Natural killer cell (primary cell): ENCODE measurements at regions not wholly inside any gene's neighbourhood (a gene's known extent, or its start where the extent isn't known, plus 50 kb on each side); places are given as distances from the start of the nearest gene placed in this dataset.

Experiments used
- ATAC-seq, 3 donors: fragments of 150-1000 bp in 2 of 3; fragments of 200-7000 bp in 1 of 3; cut with Tn5 transposase; 1 replicate in 1 of 3; 2 replicates in 2 of 3; pipeline ENCODE4 v1.10.0; 2021; ENCODE audit warnings: mild to moderate bottlenecking in 2 of 3, moderate library complexity in 2 of 3
- DNase-seq, 2 donors: peaks; one replicate each; pipeline versions ENCODE4 v3.0.0 to v3.0.0-alpha.2; 2013 to 2021; ENCODE audit warnings: mixed read lengths in 1 of 2
- H3K27ac ChIP-seq: one replicate; pipeline ENCODE4 v1.5.1; 2013; ENCODE audit warnings: mild to moderate bottlenecking, low read length
- H3K27me3 ChIP-seq: one replicate; pipeline ENCODE4 v1.6.1; 2013; ENCODE audit warnings: low read length; ENCODE audit not compliant: control insufficient read depth, insufficient read depth
- H3K36me3 ChIP-seq: one replicate; pipeline ENCODE4 v1.6.1; 2013; ENCODE audit warnings: low read length; ENCODE audit not compliant: control insufficient read depth, insufficient read depth
- H3K4me1 ChIP-seq: one replicate; pipeline ENCODE4 v1.6.1; 2013; ENCODE audit warnings: low read length; ENCODE audit not compliant: control insufficient read depth, insufficient read depth
- H3K4me3 ChIP-seq: one replicate; pipeline ENCODE4 v1.5.1; 2013; ENCODE audit warnings: low read length
- H3K9me3 ChIP-seq: one replicate; pipeline ENCODE4 v1.6.1; 2013; ENCODE audit warnings: low read length; ENCODE audit not compliant: control insufficient read depth, insufficient read depth
- H3K27ac Mint-ChIP-seq, 2 donors: one replicate each; pipeline ENCODE4 v1.8.0; 2022; ENCODE audit warnings: mild to moderate bottlenecking in 2 of 2, mixed read lengths in 2 of 2, moderate library complexity in 1 of 2
- H3K27me3 Mint-ChIP-seq, 2 donors: one replicate each; pipeline ENCODE4 v1.8.0; 2022; ENCODE audit warnings: low read depth in 2 of 2, mixed read lengths in 2 of 2
- H3K36me3 Mint-ChIP-seq: one replicate; pipeline ENCODE4 v1.8.0; 2022; ENCODE audit warnings: mixed read lengths
- H3K4me1 Mint-ChIP-seq, 2 donors: one replicate each; pipeline ENCODE4 v1.8.0; 2022; ENCODE audit warnings: mixed read lengths in 2 of 2
- H3K4me3 Mint-ChIP-seq: one replicate; pipeline ENCODE4 v1.8.0; 2022; ENCODE audit warnings: mild to moderate bottlenecking, moderate library complexity, mixed read lengths
- H3K9me3 Mint-ChIP-seq, 2 donors: one replicate each; pipeline ENCODE4 v1.8.0; 2022; ENCODE audit warnings: mixed read lengths in 2 of 2
- WGBS: methylation state at CpG from one replicate; pipeline ENCODE4 v1.1.7; 2013; ENCODE audit warnings: missing lambda C conversion rate; ENCODE audit not compliant: insufficient coverage; 5-methylcytosine and 5-hydroxymethylcytosine counted together
- intact Hi-C: fragments of 100-400 bp; cut with micrococcal nuclease; formaldehyde crosslinking; loops from one replicate; pipeline ENCODE4 v1.14.2; 2022
- TF ChIP-seq, protein P1 (sequence below): fragments of 200-600 bp; IDR thresholded peaks from one replicate; pipeline ENCODE4 v1.8.0; 2022; ENCODE audit warnings: antibody characterized with exemption

DNA sequence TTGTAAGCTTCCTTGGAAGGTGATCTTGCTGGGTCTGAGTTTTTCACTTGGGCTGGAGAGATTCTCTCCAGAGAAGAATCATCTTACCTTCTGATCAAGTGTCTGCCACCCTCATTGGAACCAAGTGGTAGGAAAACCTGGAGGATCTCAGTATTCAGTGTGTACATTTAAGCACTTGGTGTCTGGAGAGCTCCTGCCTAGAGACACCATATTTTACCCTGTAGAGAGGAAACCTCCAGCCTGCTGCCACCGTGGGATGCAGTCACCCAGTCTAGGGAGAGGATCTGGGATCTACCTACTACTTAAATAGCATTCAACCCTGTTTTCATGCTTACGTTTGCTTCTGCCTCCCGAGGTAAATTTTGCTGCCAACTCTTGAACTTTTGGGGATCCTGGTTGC is 274.3 kb downstream of the SV2B start:
- Histone ChIP-seq H3K27me3 (no peaks in the 10 kb centered on the region), H3K27ac (no peak overlapping the region), H3K4me1 (peaks cover 15% of the 10 kb centered on the region), H3K4me3 (no peak overlapping the region), H3K9me3 (no peaks in the 10 kb centered on the region), H3K36me3 (no peaks in the 10 kb centered on the region)
- peaks cover 10% of the 10 kb centered on the region for H3K36me3 Mint-ChIP-seq
- no peak overlapping the region for H3K27ac Mint-ChIP-seq
- peaks cover 29 to 44% of the 10 kb centered on the region in 2 donors for H3K27me3 Mint-ChIP-seq
- ATAC-seq (no peak), DNase-seq (no peak)
- intact Hi-C loops = no loop called here
- no peak overlapping the region for H3K4me3 Mint-ChIP-seq
- H3K9me3 Mint-ChIP-seq = peaks cover 0 to 3% of the 10 kb centered on the region in 2 donors
- TF ChIP-seq, protein P1, sequence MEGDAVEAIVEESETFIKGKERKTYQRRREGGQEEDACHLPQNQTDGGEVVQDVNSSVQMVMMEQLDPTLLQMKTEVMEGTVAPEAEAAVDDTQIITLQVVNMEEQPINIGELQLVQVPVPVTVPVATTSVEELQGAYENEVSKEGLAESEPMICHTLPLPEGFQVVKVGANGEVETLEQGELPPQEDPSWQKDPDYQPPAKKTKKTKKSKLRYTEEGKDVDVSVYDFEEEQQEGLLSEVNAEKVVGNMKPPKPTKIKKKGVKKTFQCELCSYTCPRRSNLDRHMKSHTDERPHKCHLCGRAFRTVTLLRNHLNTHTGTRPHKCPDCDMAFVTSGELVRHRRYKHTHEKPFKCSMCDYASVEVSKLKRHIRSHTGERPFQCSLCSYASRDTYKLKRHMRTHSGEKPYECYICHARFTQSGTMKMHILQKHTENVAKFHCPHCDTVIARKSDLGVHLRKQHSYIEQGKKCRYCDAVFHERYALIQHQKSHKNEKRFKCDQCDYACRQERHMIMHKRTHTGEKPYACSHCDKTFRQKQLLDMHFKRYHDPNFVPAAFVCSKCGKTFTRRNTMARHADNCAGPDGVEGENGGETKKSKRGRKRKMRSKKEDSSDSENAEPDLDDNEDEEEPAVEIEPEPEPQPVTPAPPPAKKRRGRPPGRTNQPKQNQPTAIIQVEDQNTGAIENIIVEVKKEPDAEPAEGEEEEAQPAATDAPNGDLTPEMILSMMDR = no peak
- whole genome bisulfite sequencing = 88% methylated on average over 3 of the region's 3 CpGs
- H3K4me1 Mint-ChIP-seq = peaks cover 18 to 26% of the 10 kb centered on the region in 2 donors

DNA sequence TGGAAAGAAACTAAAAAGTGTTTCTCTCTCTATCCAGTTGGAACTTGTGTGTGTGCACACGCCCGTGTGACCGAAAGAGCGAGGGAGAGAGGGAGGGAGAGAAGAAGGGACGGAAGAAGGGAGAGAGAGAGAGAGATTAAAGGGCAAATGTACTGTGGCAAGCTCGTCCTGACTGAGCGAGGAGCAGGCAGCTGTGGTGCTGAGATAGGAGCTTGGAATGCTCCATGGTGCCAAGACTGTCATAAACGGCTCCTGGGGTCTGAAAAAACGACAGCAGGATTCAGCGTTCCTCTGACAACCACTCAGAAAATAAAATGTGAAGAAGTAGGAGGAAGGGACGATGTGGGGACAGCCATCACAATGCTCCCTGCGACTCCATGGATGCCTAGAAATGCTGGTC is 276.0 kb downstream of the SV2B start:
- WGBS = 89% methylated on average over 12 of the region's 12 CpGs
- peaks cover 2 to 8% of the 10 kb centered on the region in 2 donors for H3K9me3 Mint-ChIP-seq
- H3K4me3 ChIP-seq = no peak overlapping the region
- H3K27ac ChIP-seq = no peak overlapping the region
- ATAC-seq = no peak
- TF ChIP-seq, protein P1 = no peak
- H3K4me1 ChIP-seq = no peaks in the 10 kb centered on the region
- no peak for DNase-seq
- intact Hi-C loops = no loop called here
- H3K4me1 Mint-ChIP-seq = peaks cover 3 to 12% of the 10 kb centered on the region in 2 donors
- H3K36me3 ChIP-seq = no peaks in the 10 kb centered on the region
- no peaks in the 10 kb centered on the region for H3K27me3 ChIP-seq
- H3K4me3 Mint-ChIP-seq = no peak overlapping the region
- peaks cover 10% of the 10 kb centered on the region for H3K36me3 Mint-ChIP-seq
- no peak overlapping the region for H3K27ac Mint-ChIP-seq
- H3K27me3 Mint-ChIP-seq = peaks cover 40 to 55% of the 10 kb centered on the region in 2 donors
- H3K9me3 ChIP-seq = no peaks in the 10 kb centered on the region

DNA sequence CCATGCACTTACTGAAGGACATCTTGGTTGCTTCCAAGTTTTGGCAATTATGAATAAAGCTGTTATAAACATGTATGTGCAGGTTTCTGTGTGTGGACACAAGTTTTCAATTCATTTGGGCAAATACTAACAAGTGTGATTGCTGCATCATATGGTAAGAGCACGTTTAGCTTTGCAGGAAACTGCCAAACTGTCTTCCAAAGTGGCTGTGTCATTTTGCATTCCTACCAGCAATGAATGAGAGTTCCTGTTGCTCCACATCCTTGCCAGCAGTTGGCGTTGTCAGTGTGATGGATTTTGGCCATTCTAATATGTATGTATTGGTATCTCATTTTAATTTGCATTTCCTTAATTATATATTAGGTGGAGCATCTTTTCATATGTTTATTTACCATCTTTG is 280.1 kb downstream of the SV2B start:
- H3K36me3 Mint-ChIP-seq = no peaks in the 10 kb centered on the region
- H3K27me3 Mint-ChIP-seq = peaks cover 32 to 36% of the 10 kb centered on the region in 2 donors
- H3K9me3 Mint-ChIP-seq = peaks cover 0 to 10% of the 10 kb centered on the region in 2 donors
- Histone ChIP-seq H3K9me3 (no peaks in the 10 kb centered on the region), H3K27ac (no peak overlapping the region), H3K4me3 (no peak overlapping the region), H3K36me3 (no peaks in the 10 kb centered on the region), H3K4me1 (no peaks in the 10 kb centered on the region), H3K27me3 (no peaks in the 10 kb centered on the region)
- intact Hi-C loops = no loop called here
- ATAC-seq = no peak
- H3K4me1 Mint-ChIP-seq = no peaks in the 10 kb centered on the region
- 78% methylated on average over 2 of the region's 2 CpGs for WGBS
- H3K4me3 Mint-ChIP-seq = no peak overlapping the region
- TF ChIP-seq, protein P1 = no peak
- no peak for DNase-seq
- H3K27ac Mint-ChIP-seq = no peak overlapping the region

DNA sequence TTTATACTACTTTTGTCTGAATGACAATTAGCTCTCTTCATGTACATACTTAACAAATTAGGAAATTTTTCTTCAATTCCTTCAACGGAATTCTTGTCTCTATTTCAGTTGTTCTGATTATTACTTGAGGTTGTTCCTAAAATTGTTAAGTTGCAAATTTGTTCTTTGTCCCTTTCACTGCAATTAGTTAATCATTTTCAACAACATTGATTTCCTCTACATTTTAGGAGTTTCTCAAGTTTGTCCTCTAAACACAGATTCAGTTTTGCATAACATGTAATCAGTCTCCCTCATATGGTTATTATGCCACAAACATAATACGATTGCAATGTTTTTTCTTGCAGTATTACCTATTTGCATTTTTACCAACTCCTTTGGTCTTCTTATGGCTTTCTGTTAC is 283.5 kb downstream of the SV2B start:
- Mint-ChIP-seq H3K27me3 (peaks cover 34 to 47% of the 10 kb centered on the region in 2 donors), H3K4me1 (no peaks in the 10 kb centered on the region), H3K4me3 (no peak overlapping the region), H3K27ac (no peak overlapping the region), H3K36me3 (no peaks in the 10 kb centered on the region), H3K9me3 (peaks cover 0 to 10% of the 10 kb centered on the region in 2 donors)
- WGBS = 92% methylated on average over 1 of the region's 2 CpGs
- H3K9me3 ChIP-seq = no peaks in the 10 kb centered on the region
- TF ChIP-seq, protein P1 = no peak
- no peak overlapping the region for H3K4me3 ChIP-seq
- H3K27me3 ChIP-seq = no peaks in the 10 kb centered on the region
- no peak overlapping the region for H3K27ac ChIP-seq
- no peaks in the 10 kb centered on the region for H3K36me3 ChIP-seq
- ATAC-seq (no peak), DNase-seq (no peak)
- intact Hi-C loops = no loop called here
- no peaks in the 10 kb centered on the region for H3K4me1 ChIP-seq
